Panc1 (cell line): ENCODE measurements at regions not wholly inside any gene's neighbourhood (a gene's known extent, or its start where the extent isn't known, plus 50 kb on each side); places are given as distances from the start of the nearest gene placed in this dataset.

Experiments used
- ATAC-seq: fragments of 200-7000 bp; cut with Tn5 transposase; 2 replicates; pipeline ENCODE4 v1.9.1; 2020; ENCODE audit warnings: mild to moderate bottlenecking, moderate library complexity
- BruUV-seq: library from RNA; stranded (reverse); fragments of 400-500 nt; replicated peaks from 2 replicates; lab custom pipeline; 2021; lab: Mats Ljungman, UMichigan
- CTCF ChIA-PET: fragments of 300-600 bp; sonication (Branson Sonifier 250); formaldehyde crosslinking; loops from one replicate; lab custom pipeline; 2022; ENCODE audit warnings: antibody characterized with exemption; lab: Charles Lee
- POLR2A ChIA-PET: fragments of 300-600 bp; sonication (Branson Sonifier 250); formaldehyde crosslinking; loops from one replicate; lab custom pipeline; 2022; ENCODE audit warnings: antibody characterized with exemption; lab: Charles Lee
- DNase-seq: peaks from one replicate; pipeline ENCODE4 v3.0.0-alpha.2; 2010; ENCODE audit warnings: low read depth, low spot score
- H3K27ac ChIP-seq: 2 replicates; pipeline ENCODE4 v1.5.1; 2011; ENCODE audit warnings: mild to moderate bottlenecking, low read length, inconsistent platforms
- H3K27me3 ChIP-seq: fragments of 200-500 bp; sonication (Bioruptor generic); 2 replicates; pipeline ENCODE4 v1.6.0; 2014; ENCODE audit warnings: low read length, inconsistent platforms; ENCODE audit not compliant: control insufficient read depth, insufficient read depth
- H3K36me3 ChIP-seq: fragments of 200-500 bp; sonication (Bioruptor generic); 2 replicates; pipeline ENCODE4 v1.5.1; 2014; ENCODE audit warnings: inconsistent platforms, mild to moderate bottlenecking, low read length, moderate library complexity; ENCODE audit not compliant: control insufficient read depth, insufficient read depth
- H3K4me1 ChIP-seq: 2 replicates; pipeline ENCODE4 v1.5.1; 2011; ENCODE audit warnings: inconsistent platforms, mild to moderate bottlenecking, low read length, moderate library complexity; ENCODE audit not compliant: control insufficient read depth, insufficient read depth
- H3K4me3 ChIP-seq, 2 experiments: 2 replicates each; pipeline ENCODE4 v1.5.1; 2011 to 2012; ENCODE audit warnings: low read depth in 2 of 2, low read length in 2 of 2, mild to moderate bottlenecking in 2 of 2, inconsistent platforms in 1 of 2, moderate library complexity in 1 of 2
- H3K9me3 ChIP-seq: fragments of 200-500 bp; sonication (Bioruptor generic); 2 replicates; pipeline ENCODE4 v1.5.1; 2014; ENCODE audit warnings: low read depth, mild to moderate bottlenecking, inconsistent platforms, low read length, moderate library complexity; ENCODE audit not compliant: control insufficient read depth, insufficient read depth
- CTCF ChIP-seq: fragments of 450-650 bp; IDR thresholded peaks from 2 replicates; pipeline ENCODE4 v1.5.1; 2017; ENCODE audit warnings: mild to moderate bottlenecking
- POLR2AphosphoS5 ChIP-seq: IDR thresholded peaks from 2 replicates; pipeline ENCODE4 v1.6.1; 2012; ENCODE audit warnings: mild to moderate bottlenecking, low read depth, low read length, moderate library complexity
- REST ChIP-seq, 2 experiments: IDR thresholded peaks; 2 replicates each; pipeline ENCODE4 v1.6.1; 2011 to 2012; ENCODE audit warnings: low read depth in 2 of 2, control low read depth in 1 of 2, low read length in 1 of 2, mild to moderate bottlenecking in 1 of 2, moderate library complexity in 1 of 2; ENCODE audit not compliant: insufficient read depth in 1 of 2
- SIN3A ChIP-seq: IDR thresholded peaks from 2 replicates; pipeline ENCODE4 v1.6.1; 2012; ENCODE audit warnings: low read depth, mild to moderate bottlenecking, low read length, moderate library complexity, borderline replicate concordance; ENCODE audit not compliant: insufficient read depth
- TCF7L2 ChIP-seq: IDR thresholded peaks from 2 replicates; pipeline ENCODE4 v1.6.1; 2011; ENCODE audit warnings: mild to moderate bottlenecking, low read depth, low read length, inconsistent platforms
- in situ Hi-C: cut with HindIII; loops from 2 replicates; pipeline ENCODE4 v1.10.0; 2016; ENCODE audit warnings: low sequenced_read_pairs, low pct_unique_long_range_greater_than_20kb
- intact Hi-C: fragments of 100-400 bp; cut with micrococcal nuclease; formaldehyde crosslinking; loops from one replicate; pipeline ENCODE4 v1.10.0; 2022; ENCODE audit not compliant: unreplicated experiment

- no peak for ATAC-seq
Observed at GRCh38 chr1:38284953-38285352, 238.4 kb upstream of the POU3F1 start.

GRCh38 chr1:38283696-38284470 lies 237.3 kb upstream of the POU3F1 start:
- in situ Hi-C loops (no loop called here), intact Hi-C loops (no loop called here)
- H3K9me3 ChIP-seq: peaks cover 6% of the 10 kb centered on the region; the same call in 1 of the 2 replicates
- no peak overlapping the region for H3K4me3 ChIP-seq
- H3K27me3 ChIP-seq: no peaks in the 10 kb centered on the region
- no peak for TF ChIP-seq SIN3A
- no peak for TF ChIP-seq POLR2AphosphoS5
- no peak for TF ChIP-seq CTCF
- TF ChIP-seq TCF7L2: no peak
- TF ChIP-seq REST (IDR thresholded peaks at IDR 0.05; ENCODE audit: insufficient read depth in 1 of 2, low read depth in 2 of 2, low read length in 1 of 2): no peak
- no peak overlapping the region for H3K27ac ChIP-seq
- DNase-seq (no peak), ATAC-seq (no peak)
- POLR2A ChIA-PET: no interaction called here
- H3K36me3 ChIP-seq: no peaks in the 10 kb centered on the region
- BruUV-seq: no TSS peak
- no peaks in the 10 kb centered on the region for H3K4me1 ChIP-seq
- CTCF ChIA-PET: no interaction called here

More at GRCh38 chr1:38284953-38285352, 238.4 kb upstream of the POU3F1 start:
- in situ Hi-C loops: no loop called here
- H3K36me3 ChIP-seq: no peaks in the 10 kb centered on the region
- H3K4me3 ChIP-seq: no peak overlapping the region
- ChIA-PET POLR2A (interaction anchor here (0.5 kb wide), 1 partner anchor 32 kb away, joined by 5 read pairs; no protein-coding TSS in a partner anchor), CTCF (interaction anchor here (0.6 kb wide), 1 partner anchor 153 kb away, joined by 3 read pairs; no protein-coding TSS in a partner anchor)
- no peaks in the 10 kb centered on the region for H3K27me3 ChIP-seq
- no TSS peak for BruUV-seq
- H3K9me3 ChIP-seq: no peaks in the 10 kb centered on the region
- no peaks in the 10 kb centered on the region for H3K4me1 ChIP-seq
- DNase-seq: no peak
- intact Hi-C loops: no loop called here
- H3K27ac ChIP-seq: no peak overlapping the region
- no peak for TF ChIP-seq POLR2AphosphoS5
- no peak for TF ChIP-seq SIN3A
- no peak for TF ChIP-seq CTCF
- TF ChIP-seq REST (IDR thresholded peaks at IDR 0.05; ENCODE audit: insufficient read depth in 1 of 2, low read depth in 2 of 2, low read length in 1 of 2): no peak
- no peak for TF ChIP-seq TCF7L2
